Kidney tubule cell (primary cell): ENCODE measurements at regions not wholly inside any gene's neighbourhood (a gene's known extent, or its start where the extent isn't known, plus 50 kb on each side); places are given as distances from the start of the nearest gene placed in this dataset.
"Not testable (repeated sequence)": the region's sequence is repeated elsewhere in the genome, so short reads cannot be mapped to it uniquely, and the experiment has no call there.

ENCODE experiments used
- DNase-seq: peaks from one replicate; pipeline ENCODE4 v3.0.0-alpha.2; 2018; ENCODE audit warnings: low spot score

GRCh38 chr6:67897998-67898607 lies 737.0 kb upstream of the ADGRB3 start:
- DNase-seq, result no peak

GRCh38 chr6:67896476-67896875 lies 738.6 kb upstream of the ADGRB3 start:
- no peak for DNase-seq

DNA sequence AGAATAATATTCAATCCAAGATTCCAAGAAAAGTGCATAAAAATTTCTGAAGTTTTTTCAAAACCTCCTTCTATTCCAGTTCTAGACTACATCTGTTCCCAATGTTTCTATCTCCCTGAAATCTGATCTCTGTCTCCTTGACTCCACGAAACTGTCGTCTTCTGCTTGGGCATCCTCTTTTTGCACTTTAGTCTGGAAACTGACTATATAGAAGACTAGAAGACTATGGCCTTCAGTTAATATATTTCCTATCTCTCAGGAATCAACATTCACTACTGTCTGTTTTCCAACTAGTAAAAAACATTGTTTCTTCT lies 745.4 kb upstream of the ADGRB3 start:
- DNase-seq, result no peak

DNA sequence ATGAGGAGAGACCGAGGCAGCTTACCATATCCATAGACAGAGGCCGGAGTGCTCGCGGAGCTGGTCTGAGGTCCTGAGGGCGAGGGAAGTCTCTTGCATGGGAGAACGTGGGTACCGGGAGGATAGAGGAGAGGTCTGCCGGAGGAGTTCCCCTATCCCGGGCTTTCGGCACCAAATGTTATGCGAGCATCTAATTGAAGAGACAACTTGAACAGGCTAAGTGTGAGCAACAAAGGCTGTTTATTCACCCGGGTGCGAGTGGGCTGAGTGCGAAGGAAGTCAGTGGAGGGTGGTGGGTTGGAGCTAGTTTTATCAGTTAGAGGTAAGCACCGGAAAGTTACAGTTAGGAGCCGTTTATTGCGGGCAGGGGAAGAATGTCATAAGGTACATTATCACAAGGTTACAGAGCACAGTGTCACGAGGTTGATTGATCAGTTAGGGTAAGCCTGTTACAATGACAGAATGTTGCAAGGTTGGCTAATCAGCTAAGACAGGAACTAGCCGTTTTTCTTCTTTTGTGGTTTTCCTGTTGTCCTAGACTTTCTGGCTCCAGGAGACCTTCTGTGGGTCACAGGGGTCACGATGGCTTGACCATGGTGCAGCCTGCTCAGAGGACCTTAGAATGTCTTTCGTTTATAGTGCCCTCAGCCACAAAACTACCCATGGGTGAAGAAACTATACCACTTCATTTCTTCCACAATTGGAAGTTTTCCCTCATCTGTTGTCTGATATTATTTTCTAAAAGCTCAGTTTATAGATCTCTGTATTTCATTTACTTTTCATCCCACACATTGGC lies 746.0 kb upstream of the ADGRB3 start:
- DNase-seq, result peak; percentile 36

- no peak for DNase-seq
These were observed 746.6 kb upstream of the ADGRB3 start for GRCh38 chr6:67888546-67888885.

- no peak for DNase-seq
These were observed 747.1 kb upstream of the ADGRB3 start for GRCh38 chr6:67887747-67888545.

- DNase-seq, result no peak
These were observed 747.7 kb upstream of the ADGRB3 start for GRCh38 chr6:67887419-67887746.

DNA sequence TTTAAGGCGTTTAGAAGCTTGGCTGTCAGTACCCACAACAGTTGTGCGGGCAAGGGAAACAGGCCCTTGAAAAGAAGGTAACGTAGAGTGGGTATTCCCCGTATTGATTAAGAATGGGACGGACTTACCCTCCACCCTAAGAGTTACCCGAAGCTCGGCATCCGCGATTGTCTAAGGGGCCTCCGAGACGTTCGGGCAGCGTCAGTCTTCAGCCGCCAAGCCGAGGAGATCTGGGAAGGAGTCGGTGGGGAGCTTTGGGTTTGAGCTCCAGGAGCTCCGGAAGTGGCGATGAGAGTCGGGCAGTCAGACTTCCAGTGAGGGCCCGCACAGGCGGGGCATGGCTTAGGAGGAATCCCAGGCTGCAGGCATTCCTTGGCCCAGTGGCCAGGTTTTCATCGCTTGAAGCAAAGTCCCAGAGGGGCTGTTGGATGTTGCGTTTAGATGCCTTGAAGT lies 748.2 kb upstream of the ADGRB3 start:
- no peak for DNase-seq

GRCh38 chr6:67886036-67886707 lies 748.9 kb upstream of the ADGRB3 start:
- DNase-seq, result no peak

- DNase-seq, result no peak
These were observed 749.7 kb upstream of the ADGRB3 start for GRCh38 chr6:67885081-67886033.

DNA sequence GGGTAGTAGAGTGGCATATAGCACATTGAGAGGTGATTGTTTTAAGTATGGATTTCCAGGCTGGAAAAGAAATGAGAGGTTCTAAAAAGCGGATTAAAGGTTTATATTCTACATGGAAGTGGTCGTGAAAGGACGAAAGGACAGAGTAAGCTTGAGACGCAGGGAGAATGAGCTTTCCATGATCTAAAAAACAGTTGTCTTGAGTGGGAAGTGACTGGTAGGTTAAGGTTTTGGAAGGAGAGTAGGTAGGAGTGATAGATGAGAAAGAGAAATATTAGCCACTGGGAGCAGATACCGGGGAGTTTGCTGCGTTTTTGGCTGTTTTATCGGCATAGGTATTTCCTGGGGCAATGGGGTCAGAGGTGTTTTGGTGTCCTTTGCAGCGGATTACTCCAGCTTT lies 750.6 kb upstream of the ADGRB3 start:
- no peak for DNase-seq

DNA sequence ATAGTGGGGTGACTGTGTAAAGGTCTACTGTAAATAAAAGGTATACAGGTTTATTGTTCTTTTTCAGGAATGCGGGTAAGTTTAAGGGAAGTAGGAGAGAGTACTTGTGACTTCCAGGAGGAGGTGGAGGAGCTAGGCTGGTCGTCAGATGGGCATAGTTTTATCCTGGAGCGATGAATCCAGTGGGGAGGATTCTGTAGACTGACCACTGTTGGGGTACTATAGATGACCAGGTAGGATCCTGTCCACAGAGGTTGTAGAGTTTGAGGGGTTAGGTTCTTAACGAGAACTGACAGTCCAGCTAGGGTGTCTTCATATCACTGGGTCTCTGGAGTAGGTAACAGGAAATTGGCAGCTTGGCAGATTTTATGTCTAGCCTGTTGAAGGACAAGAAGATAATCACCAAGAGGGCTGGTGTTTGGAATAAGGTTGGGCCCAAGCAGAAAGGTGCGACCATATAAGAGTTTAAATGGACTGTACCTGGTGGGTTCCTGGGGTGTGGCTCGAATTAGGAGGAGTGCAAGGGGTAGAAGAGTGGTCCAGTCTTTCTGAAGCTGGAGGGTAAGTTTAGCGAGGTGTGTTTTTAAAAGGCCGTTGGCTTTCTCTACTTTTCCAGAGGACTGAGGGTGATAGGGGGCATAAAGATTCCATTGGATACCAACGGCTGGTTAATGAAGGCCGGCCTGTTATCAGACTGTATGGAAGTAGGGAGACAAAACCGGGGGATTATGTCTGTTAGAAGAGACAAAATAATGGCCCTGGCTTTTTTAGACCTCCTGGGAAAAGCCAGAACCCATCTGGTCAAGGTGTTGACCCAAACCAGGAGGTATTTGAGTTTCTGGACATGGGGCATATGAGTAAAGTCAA lies 751.3 kb upstream of the ADGRB3 start:
- DNase-seq, result no peak

- DNase-seq, result no peak
These were observed 752.4 kb upstream of the ADGRB3 start for GRCh38 chr6:67882436-67883311.

- no peak for DNase-seq
These were observed 753.4 kb upstream of the ADGRB3 start for GRCh38 chr6:67881706-67882065.

GRCh38 chr6:67880939-67881705 lies 754.0 kb upstream of the ADGRB3 start:
- DNase-seq, result peak; percentile 4

DNA sequence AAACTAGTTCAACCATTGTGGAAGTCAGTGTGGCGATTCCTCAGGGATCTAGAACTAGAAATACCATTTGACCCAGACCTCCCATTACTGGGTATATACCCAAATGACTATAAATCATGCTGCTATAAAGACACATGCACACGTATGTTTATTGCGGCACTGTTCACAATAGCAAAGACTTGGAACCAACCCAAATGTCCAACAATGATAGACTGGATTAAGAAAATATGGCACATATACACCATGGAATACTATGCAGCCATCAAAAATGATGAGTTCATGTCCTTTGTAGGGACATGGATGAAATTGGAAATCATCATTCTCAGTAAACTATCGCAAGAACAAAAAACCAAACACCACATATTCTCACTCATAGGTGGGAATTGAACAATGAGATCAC lies 754.7 kb upstream of the ADGRB3 start:
- DNase-seq, result not testable (repeated sequence)

DNA sequence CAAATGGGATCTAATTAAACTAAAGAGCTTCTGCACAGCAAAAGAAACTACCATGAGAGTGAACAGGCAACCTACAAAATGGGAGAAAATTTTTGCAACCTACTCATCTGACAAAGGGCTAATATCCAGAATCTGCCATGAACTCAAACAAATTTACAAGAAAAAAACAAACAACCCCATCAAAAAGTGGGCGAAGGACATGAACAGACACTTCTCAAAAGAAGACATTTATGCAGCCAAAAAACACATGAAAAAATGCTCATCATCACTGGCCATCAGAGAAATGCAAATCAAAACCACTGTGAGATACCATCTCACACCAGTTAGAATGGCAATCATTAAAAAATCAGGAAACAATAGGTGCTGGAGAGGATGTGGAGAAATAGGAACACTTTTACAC lies 755.2 kb upstream of the ADGRB3 start:
- DNase-seq, result not testable (repeated sequence)

- DNase-seq, result not testable (repeated sequence)
These were observed 755.8 kb upstream of the ADGRB3 start for GRCh38 chr6:67879105-67879904.
